ENCODE measurements at regions not wholly inside any gene's neighbourhood (a gene's known extent, or its start where the extent isn't known, plus 50 kb on each side); places are given as distances from the start of the nearest gene placed in this dataset.
"Not testable (repeated sequence)": the region's sequence is repeated elsewhere in the genome, so short reads cannot be mapped to it uniquely, and the experiment has no call there.

DNA sequence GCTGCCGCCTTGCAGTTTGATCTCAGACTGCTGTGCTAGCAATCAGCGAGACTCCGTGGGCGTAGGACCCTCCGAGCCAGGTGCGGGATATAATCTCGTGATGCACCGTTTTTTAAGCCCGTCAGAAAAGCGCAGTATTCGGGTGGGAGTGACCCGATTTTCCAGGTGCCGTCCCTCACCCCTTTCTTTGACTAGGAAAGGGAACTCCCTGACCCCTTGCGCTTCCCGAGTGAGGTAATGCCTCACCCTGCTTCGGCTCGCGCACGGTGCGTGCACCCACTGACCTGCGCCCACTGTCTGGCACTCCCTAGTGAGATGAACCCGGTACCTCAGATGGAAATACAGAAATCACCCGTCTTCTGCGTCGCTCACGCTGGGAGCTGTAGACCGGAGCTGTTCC is 438.5 kb upstream of the CDH10 start:
- not testable (repeated sequence) for TF ChIP-seq POLR2A (IDR thresholded peaks at IDR 0.05; ENCODE audit: low read length); GATA1 (IDR thresholded peaks at IDR 0.05; ENCODE audit: low read depth, low read length)

All from erythroblast (primary cell).